Activated CD4-positive, alpha-beta T cell treated with anti-CD3 and anti-CD28 coated beads, Interleukin-2, amount 10 ng/mL, durations not matched to agents 7 days and 5 days (primary cell): ENCODE measurements at regions not wholly inside any gene's neighbourhood (a gene's known extent, or its start where the extent isn't known, plus 50 kb on each side); places are given as distances from the start of the nearest gene placed in this dataset.

Experiments used
- CTCF ChIA-PET: fragments of 350-600 bp; sonication (Branson Sonifier 250); formaldehyde crosslinking; loops from one replicate; lab custom pipeline; 2021; ENCODE audit warnings: antibody characterized with exemption; lab: Charles Lee
- POLR2A ChIA-PET: fragments of 350-600 bp; sonication (Branson Sonifier 250); formaldehyde crosslinking; loops from one replicate; lab custom pipeline; 2021; ENCODE audit warnings: antibody characterized with exemption; lab: Charles Lee
- DNase-seq: peaks from one replicate; pipeline ENCODE4 v3.0.0-alpha.2; 2020
- H3K27ac Mint-ChIP-seq: one replicate; pipeline ENCODE4 v1.8.0; 2021; ENCODE audit warnings: mild to moderate bottlenecking, moderate library complexity, mixed read lengths
- H3K27me3 Mint-ChIP-seq: one replicate; pipeline ENCODE4 v1.8.0; 2021; ENCODE audit warnings: mixed read lengths
- H3K36me3 Mint-ChIP-seq: one replicate; pipeline ENCODE4 v1.8.0; 2021; ENCODE audit warnings: low read depth, mixed read lengths
- H3K4me1 Mint-ChIP-seq: one replicate; pipeline ENCODE4 v1.8.0; 2021; ENCODE audit warnings: mixed read lengths
- H3K4me3 Mint-ChIP-seq: one replicate; pipeline ENCODE4 v1.8.0; 2021; ENCODE audit warnings: mild to moderate bottlenecking, moderate library complexity, mixed read lengths
- H3K9me3 Mint-ChIP-seq: one replicate; pipeline ENCODE4 v1.8.0; 2021; ENCODE audit warnings: mixed read lengths

- ChIA-PET POLR2A (no interaction called here), CTCF (no interaction called here)
- Mint-ChIP-seq H3K4me3 (no peak overlapping the region), H3K36me3 (peaks cover 6% of the 10 kb centered on the region), H3K27me3 (no peaks in the 10 kb centered on the region), H3K27ac (no peak overlapping the region), H3K4me1 (peaks cover 8% of the 10 kb centered on the region), H3K9me3 (peaks cover 17% of the 10 kb centered on the region)
- DNase-seq: no peak
Observed at GRCh38 chr14:97584528-97584927, 787.3 kb downstream of the VRK1 start.

GRCh38 chr14:97592341-97592980, 795.3 kb downstream of the VRK1 start:
- DNase-seq: no peak
- Mint-ChIP-seq H3K4me1 (peaks cover 36% of the 10 kb centered on the region), H3K27ac (peak overlapping the region; percentile 62), H3K36me3 (peaks cover 17% of the 10 kb centered on the region), H3K4me3 (no peak overlapping the region), H3K9me3 (peaks cover 20% of the 10 kb centered on the region), H3K27me3 (no peaks in the 10 kb centered on the region)
- CTCF ChIA-PET: no interaction called here
- POLR2A ChIA-PET: no interaction called here

GRCh38 chr14:97594306-97594705, 797.1 kb downstream of the VRK1 start:
- no peak overlapping the region for H3K27ac Mint-ChIP-seq
- peaks cover 31% of the 10 kb centered on the region for H3K4me1 Mint-ChIP-seq
- DNase-seq: no peak
- peaks cover 18% of the 10 kb centered on the region for H3K9me3 Mint-ChIP-seq
- H3K36me3 Mint-ChIP-seq: peaks cover 11% of the 10 kb centered on the region
- CTCF ChIA-PET: interaction anchor here (0.6 kb wide), 1 partner anchor 1023 kb away, joined by 3 read pairs; no protein-coding TSS in a partner anchor
- H3K27me3 Mint-ChIP-seq: no peaks in the 10 kb centered on the region
- POLR2A ChIA-PET: no interaction called here
- H3K4me3 Mint-ChIP-seq: no peak overlapping the region

GRCh38 chr14:97602438-97603117, 805.4 kb downstream of the VRK1 start:
- POLR2A ChIA-PET: interaction anchor here (0.6 to 1.2 kb wide), 2 partner anchors 16 to 208 kb away, joined by 3 to 4 read pairs; no protein-coding TSS in a partner anchor

GRCh38 chr14:97603201-97603600, 806.0 kb downstream of the VRK1 start:
- ChIA-PET CTCF (interaction anchor here (0.6 to 1.8 kb wide), 10 partner anchors 8 to 301 kb away, joined by 3 to 5 read pairs (median 4); no protein-coding TSS in a partner anchor), POLR2A (interaction anchor here (0.6 to 1.2 kb wide), 2 partner anchors 16 to 207 kb away, joined by 3 to 4 read pairs; no protein-coding TSS in a partner anchor)
- peaks cover 14% of the 10 kb centered on the region for H3K36me3 Mint-ChIP-seq
- H3K27me3 Mint-ChIP-seq: no peaks in the 10 kb centered on the region
- H3K4me3 Mint-ChIP-seq: no peak overlapping the region
- peak; percentile 57 for DNase-seq
- H3K4me1 Mint-ChIP-seq: peaks cover 26% of the 10 kb centered on the region
- no peak overlapping the region for H3K27ac Mint-ChIP-seq
- H3K9me3 Mint-ChIP-seq: peaks cover 24% of the 10 kb centered on the region

More at GRCh38 chr14:97602438-97603117, 805.4 kb downstream of the VRK1 start:
- H3K4me3 Mint-ChIP-seq: no peak overlapping the region
- H3K27ac Mint-ChIP-seq: no peak overlapping the region
- no peaks in the 10 kb centered on the region for H3K27me3 Mint-ChIP-seq
- CTCF ChIA-PET: interaction anchor here (0.6 to 1.8 kb wide), 5 partner anchors 8 to 104 kb away, joined by 3 to 5 read pairs (median 4); no protein-coding TSS in a partner anchor
- peaks cover 22% of the 10 kb centered on the region for H3K4me1 Mint-ChIP-seq
- peak; percentile 84 for DNase-seq
- H3K36me3 Mint-ChIP-seq: peaks cover 14% of the 10 kb centered on the region
- peaks cover 23% of the 10 kb centered on the region for H3K9me3 Mint-ChIP-seq

- no peak overlapping the region for H3K4me3 Mint-ChIP-seq
- peaks cover 14% of the 10 kb centered on the region for H3K36me3 Mint-ChIP-seq
- no peaks in the 10 kb centered on the region for H3K27me3 Mint-ChIP-seq
- no peak for DNase-seq
- H3K27ac Mint-ChIP-seq: no peak overlapping the region
- POLR2A ChIA-PET: no interaction called here
- peaks cover 21% of the 10 kb centered on the region for H3K9me3 Mint-ChIP-seq
- CTCF ChIA-PET: interaction anchor here (1.2 kb wide), 1 partner anchor 169 kb away, joined by 3 read pairs; no protein-coding TSS in a partner anchor
- peaks cover 24% of the 10 kb centered on the region for H3K4me1 Mint-ChIP-seq
Observed at GRCh38 chr14:97604731-97605130, 807.5 kb downstream of the VRK1 start.

GRCh38 chr14:97618401-97618800, 821.2 kb downstream of the VRK1 start:
- H3K27me3 Mint-ChIP-seq: no peaks in the 10 kb centered on the region
- POLR2A ChIA-PET: interaction anchor here (0.6 to 0.8 kb wide), 2 partner anchors 16 to 514 kb away, joined by 3 to 4 read pairs; no protein-coding TSS in a partner anchor
- DNase-seq: no peak
- CTCF ChIA-PET: interaction anchor here (1.4 kb wide), 1 partner anchor 14 kb away, joined by 9 read pairs; no protein-coding TSS in a partner anchor
- peak overlapping the region; percentile 98 for H3K27ac Mint-ChIP-seq
- peaks cover 24% of the 10 kb centered on the region for H3K9me3 Mint-ChIP-seq
- peaks cover 50% of the 10 kb centered on the region for H3K4me1 Mint-ChIP-seq
- peaks cover 29% of the 10 kb centered on the region for H3K36me3 Mint-ChIP-seq
- no peak overlapping the region for H3K4me3 Mint-ChIP-seq

- Mint-ChIP-seq H3K9me3 (peaks cover 22% of the 10 kb centered on the region), H3K27ac (peak overlapping the region; percentile 98), H3K36me3 (peaks cover 25% of the 10 kb centered on the region), H3K27me3 (no peaks in the 10 kb centered on the region), H3K4me1 (peaks cover 50% of the 10 kb centered on the region), H3K4me3 (no peak overlapping the region)
- DNase-seq: no peak
- CTCF ChIA-PET: interaction anchor here (0.6 to 1.5 kb wide), 3 partner anchors 14 to 17 kb away, joined by 3 to 9 read pairs (median 5); no protein-coding TSS in a partner anchor
- POLR2A ChIA-PET: interaction anchor here (0.6 to 0.8 kb wide), 2 partner anchors 16 to 513 kb away, joined by 3 to 4 read pairs; no protein-coding TSS in a partner anchor
Observed at GRCh38 chr14:97618917-97619690, 821.9 kb downstream of the VRK1 start.

- ChIA-PET POLR2A (no interaction called here), CTCF (interaction anchor here (0.7 to 1.5 kb wide), 2 partner anchors 16 to 203 kb away, joined by 3 read pairs; no protein-coding TSS in a partner anchor)
- H3K4me1 Mint-ChIP-seq: peaks cover 50% of the 10 kb centered on the region
- H3K27ac Mint-ChIP-seq: peak overlapping the region; percentile 98
- peaks cover 19% of the 10 kb centered on the region for H3K9me3 Mint-ChIP-seq
- no peaks in the 10 kb centered on the region for H3K27me3 Mint-ChIP-seq
- peaks cover 20% of the 10 kb centered on the region for H3K36me3 Mint-ChIP-seq
- H3K4me3 Mint-ChIP-seq: peak overlapping the region; percentile 71
- no peak for DNase-seq
Observed at GRCh38 chr14:97620066-97620465, 822.9 kb downstream of the VRK1 start.

- CTCF ChIA-PET: no interaction called here
- DNase-seq: no peak
- Mint-ChIP-seq H3K9me3 (peaks cover 13% of the 10 kb centered on the region), H3K27ac (no peak overlapping the region), H3K4me3 (no peak overlapping the region), H3K27me3 (no peaks in the 10 kb centered on the region), H3K4me1 (peaks cover 23% of the 10 kb centered on the region), H3K36me3 (peaks cover 15% of the 10 kb centered on the region)
- POLR2A ChIA-PET: no interaction called here
Observed at GRCh38 chr14:97624985-97625384, 827.8 kb downstream of the VRK1 start.

- Mint-ChIP-seq H3K27ac (no peak overlapping the region), H3K9me3 (peaks cover 13% of the 10 kb centered on the region), H3K4me3 (no peak overlapping the region), H3K36me3 (peaks cover 15% of the 10 kb centered on the region), H3K27me3 (no peaks in the 10 kb centered on the region), H3K4me1 (peaks cover 18% of the 10 kb centered on the region)
- CTCF ChIA-PET: no interaction called here
- POLR2A ChIA-PET: no interaction called here
- DNase-seq: no peak
Observed at GRCh38 chr14:97625477-97625876, 828.3 kb downstream of the VRK1 start.

- H3K4me1 Mint-ChIP-seq: peaks cover 12% of the 10 kb centered on the region
- peaks cover 2% of the 10 kb centered on the region for H3K27me3 Mint-ChIP-seq
- POLR2A ChIA-PET: no interaction called here
- CTCF ChIA-PET: no interaction called here
- no peak for DNase-seq
- no peak overlapping the region for H3K27ac Mint-ChIP-seq
- H3K9me3 Mint-ChIP-seq: peaks cover 13% of the 10 kb centered on the region
- no peak overlapping the region for H3K4me3 Mint-ChIP-seq
- peaks cover 11% of the 10 kb centered on the region for H3K36me3 Mint-ChIP-seq
Observed at GRCh38 chr14:97626088-97626487, 828.9 kb downstream of the VRK1 start.
